Cerebellar nuclear complex (tissue), 1 donor: ENCODE measurements at regions not wholly inside any gene's neighbourhood (a gene's known extent, or its start where the extent isn't known, plus 50 kb on each side); places are given as distances from the start of the nearest gene placed in this dataset.
A peak's percentile ranks its signal among the peaks of the same experiment; 100 is the strongest.

Experiments used
- DNase-seq, 2 experiments: peaks; one replicate each; lab custom pipeline; 2025; lab: John Stamatoyannopoulos, UW

GRCh38 chr2:217525076-217525475, 477.7 kb downstream of the TNS1 start:
- no peak for DNase-seq

- DNase-seq: no peak
Observed at GRCh38 chr2:217523286-217523685, 479.5 kb downstream of the TNS1 start.

- DNase-seq: no peak
Observed at GRCh38 chr2:217521820-217522219, 481.0 kb downstream of the TNS1 start.

DNA sequence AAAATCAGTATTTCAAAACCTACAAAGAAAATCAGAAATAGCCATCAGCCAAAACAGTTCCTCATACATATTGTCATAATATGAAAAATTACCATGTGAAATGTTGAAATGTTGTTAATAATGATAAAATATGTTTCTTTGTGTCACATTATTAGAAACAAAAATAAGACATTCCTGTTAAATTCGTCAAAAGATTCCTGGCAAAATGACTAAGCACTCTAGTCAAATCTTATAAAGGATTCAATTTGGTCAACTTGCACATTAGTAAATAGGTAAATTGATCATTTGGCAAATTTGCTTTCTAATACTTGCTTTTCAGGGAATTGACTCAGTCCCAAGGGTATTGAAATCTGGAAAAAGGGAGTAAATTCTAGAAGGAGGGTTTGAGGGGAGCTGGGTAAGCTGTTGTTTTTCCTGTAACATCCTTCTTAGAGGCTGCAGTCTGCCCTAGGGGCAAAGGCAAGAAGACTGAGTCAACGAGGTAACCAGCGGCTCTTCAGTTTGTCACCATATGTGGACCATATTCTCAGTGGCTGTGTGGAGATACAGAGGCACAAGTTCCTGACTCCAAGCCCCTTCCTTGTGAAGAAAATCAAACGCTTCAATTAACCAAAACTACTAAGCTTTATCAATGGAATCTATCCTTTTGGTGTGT, 482.3 kb downstream of the TNS1 start:
- no peak for DNase-seq

DNA sequence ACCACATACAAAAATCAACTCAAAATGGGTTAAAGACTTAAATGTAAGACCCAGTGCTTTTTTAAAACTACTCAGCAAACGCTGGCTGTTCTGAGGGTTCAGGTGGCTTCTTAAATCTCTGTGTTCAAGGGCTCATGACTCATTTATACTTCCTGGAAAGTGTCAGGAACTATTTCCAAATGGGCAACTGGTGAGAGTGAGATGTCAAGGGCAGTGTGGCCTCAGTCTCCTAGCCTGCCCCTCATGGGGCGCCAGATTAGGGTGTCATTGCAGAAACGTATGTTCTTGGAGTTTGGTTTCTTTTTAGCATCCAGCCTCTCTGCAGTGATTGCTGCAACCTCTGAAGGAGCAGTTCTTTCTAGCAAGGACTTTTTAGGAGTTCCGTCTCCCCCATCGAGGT, 485.4 kb downstream of the TNS1 start:
- no peak for DNase-seq

GRCh38 chr2:217515615-217516309, 487.0 kb downstream of the TNS1 start:
- DNase-seq: no peak

DNA sequence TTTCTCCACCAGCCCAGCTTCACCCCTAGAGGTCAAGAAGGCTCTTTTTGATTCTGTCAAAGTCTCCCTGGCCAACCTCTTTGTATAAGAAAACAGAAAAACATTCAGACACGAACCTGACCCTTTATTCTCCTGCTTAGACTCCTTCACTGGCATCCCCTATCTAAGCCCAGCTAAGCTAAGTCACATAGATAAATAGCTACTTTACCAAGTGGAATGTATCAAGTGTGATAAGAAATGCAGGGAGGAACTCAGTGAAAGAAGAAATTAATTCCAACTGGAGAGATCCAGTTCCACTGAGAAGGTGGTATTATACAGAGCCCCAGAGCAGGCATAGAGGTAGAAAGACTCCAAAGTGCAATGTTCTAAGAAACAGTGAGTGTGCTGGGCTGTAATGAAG, 489.5 kb downstream of the TNS1 start:
- DNase-seq: no peak

GRCh38 chr2:217512728-217513127, 490.1 kb downstream of the TNS1 start:
- DNase-seq: no peak

DNA sequence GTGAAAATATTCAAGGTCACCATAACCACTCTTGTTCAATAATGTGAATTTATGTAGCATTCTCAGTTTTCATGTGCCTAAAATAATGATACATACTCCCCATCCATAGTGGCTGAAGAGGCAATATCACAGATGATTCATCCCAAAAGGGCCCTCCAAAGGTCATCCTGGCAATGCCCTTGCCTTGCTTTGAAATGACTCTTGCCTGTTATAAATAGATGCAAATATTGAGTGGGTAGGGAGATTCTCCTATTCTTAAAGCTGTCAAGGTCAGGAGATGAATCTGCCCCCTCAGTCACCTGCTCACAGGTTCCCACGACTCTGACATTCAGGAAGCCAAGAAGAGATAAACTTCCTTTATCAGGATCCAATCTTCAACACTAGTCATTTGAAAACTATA, 490.5 kb downstream of the TNS1 start:
- no peak for DNase-seq

GRCh38 chr2:217511850-217512249, 490.9 kb downstream of the TNS1 start:
- no peak for DNase-seq

DNA sequence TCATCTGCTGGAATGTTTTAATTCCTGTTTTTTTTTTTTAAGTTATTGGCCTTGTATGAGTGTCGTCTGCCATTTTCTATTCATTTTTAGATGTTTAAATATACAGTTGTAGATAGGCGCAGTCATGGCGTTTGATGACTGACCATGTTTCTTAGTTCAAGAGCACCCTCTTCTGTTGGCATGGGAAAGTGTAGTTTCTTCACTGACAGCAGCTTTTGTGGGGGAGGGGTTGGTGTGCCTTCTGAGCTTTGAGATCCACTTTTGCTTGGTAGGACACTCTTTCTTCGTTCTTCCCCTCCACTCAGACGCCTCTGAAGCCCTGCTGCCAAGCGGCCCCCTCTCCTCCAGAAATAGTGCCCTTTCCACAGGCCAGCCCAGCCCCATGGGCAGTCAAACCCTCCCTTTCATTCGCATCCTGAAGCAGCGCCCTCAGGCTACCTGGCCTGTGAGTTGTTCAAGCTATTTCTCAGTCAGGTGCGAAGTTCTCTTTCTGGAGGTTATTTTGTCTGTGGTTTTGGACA, 492.0 kb downstream of the TNS1 start:
- peak; percentile 13 to 56 for DNase-seq

- DNase-seq: no peak
Observed at GRCh38 chr2:217505303-217505702, 497.5 kb downstream of the TNS1 start.

DNA sequence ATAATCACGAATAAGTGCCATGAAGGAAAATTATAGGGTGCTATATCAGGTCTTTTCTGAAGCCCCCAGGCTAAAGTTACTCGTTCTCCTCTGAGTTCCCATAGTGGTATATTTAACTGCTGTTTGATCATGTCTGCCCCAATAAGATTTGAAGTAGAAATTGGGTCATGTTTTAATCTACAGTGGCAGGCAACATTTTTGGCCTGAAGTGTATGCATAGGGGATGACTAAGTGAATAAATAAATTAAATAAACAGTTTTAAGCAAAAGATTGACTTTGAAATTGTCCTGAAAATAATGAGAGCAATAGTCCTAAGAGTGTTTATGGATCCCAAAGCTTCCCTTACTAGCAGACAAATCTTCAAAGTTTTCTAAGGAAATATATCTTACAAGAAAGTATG, 500.9 kb downstream of the TNS1 start:
- DNase-seq: no peak

- DNase-seq: no peak
Observed at GRCh38 chr2:217497843-217498377, 504.9 kb downstream of the TNS1 start.

DNA sequence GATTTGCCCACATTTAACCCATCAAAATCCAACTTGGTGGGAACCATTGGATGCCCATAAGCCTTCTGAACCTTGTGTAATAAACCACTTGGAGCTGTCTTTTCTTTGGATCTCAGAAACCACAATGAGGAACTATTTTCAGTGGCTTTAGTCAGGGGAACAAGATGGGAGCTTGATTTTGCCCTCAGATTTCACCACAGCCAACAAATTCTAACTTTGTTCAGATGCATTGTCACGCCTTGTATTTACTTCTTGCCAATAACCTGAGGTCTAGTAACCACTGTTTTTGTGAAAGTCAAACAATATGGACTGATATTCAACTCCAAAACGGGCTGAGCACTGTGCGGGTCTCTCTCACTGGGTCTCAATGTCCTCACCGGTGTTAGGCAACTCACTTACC, 508.2 kb downstream of the TNS1 start:
- DNase-seq: no peak

GRCh38 chr2:217491271-217491670, 511.5 kb downstream of the TNS1 start:
- DNase-seq: no peak

DNA sequence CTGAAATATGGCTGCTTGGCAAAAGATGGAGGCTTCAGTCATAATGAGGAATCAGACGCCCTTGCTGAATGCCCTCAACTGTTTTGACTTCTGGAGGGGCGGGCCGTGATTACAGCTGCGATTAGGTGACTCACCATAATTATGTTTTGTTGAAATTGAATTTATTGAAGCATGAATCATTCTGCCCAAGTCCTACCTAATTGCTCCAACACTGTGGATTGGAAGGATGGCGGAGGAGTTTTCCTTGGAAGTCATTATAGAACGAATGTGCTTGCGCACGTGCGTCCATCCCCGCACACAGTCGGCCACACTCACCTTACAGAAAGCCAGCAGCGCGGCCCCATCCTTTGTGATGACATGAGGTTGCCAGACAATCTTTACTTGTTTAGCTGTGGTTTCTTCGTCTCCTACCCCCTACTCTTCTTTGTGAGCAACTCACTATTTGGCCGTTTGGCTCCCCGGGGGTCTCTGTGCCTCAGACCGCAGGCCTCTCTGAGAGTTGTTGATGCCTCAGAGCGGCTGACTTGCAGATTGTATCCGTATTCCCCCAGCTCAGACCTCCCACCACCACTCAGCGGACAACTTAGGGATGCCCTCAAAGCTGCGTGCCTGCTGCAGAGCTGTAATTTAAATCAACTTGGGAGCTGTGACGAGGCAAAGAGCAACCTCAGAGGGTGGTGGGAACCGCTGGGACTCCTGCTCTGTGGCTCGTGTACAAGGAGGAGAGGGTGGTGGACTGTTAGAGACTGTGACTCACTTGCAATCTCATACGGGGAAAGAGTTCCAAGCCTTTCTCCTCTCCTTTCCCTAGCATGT, 513.4 kb downstream of the TNS1 start:
- no peak for DNase-seq

DNA sequence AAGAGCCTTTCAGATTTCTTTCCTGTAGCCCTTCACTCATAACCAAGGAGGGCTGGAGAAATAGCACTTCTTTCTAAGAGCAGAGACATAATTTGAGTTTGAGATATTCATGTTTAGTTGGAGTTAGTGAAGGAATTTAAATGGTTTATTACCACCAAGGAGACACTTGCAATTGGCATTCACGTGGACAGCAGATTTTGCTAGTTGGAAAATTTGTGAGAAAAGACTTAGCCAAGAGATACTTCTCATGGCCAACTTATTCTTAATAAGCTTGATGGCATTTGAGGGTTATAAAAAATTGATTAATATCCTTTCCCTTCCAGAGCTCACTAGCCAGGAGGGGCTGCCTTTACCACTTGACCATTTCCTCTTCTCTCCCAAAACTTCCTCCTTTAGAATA, 518.7 kb downstream of the TNS1 start:
- no peak for DNase-seq

- no peak for DNase-seq
Observed at GRCh38 chr2:217482056-217482710, 520.6 kb downstream of the TNS1 start.

GRCh38 chr2:217481577-217481976, 521.2 kb downstream of the TNS1 start:
- no peak for DNase-seq

DNA sequence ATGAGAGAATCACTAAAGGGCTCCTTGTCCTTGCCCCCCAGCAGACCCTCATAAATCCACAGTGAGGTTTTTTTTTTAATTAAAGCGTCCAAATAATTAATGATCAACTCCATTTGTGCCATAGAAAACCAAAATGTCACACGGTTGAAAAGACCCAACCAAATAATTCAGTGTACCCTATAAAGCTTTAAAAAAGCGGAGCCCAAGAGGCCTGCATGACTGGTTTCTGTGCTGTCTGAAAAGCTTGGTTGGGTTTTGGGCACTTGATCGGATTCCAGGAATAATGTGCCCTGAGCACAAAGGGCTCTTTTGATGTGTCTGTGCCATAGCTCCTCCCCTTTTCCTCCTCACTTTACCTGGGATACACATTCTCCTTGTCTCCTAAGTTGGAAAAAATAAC, 523.2 kb downstream of the TNS1 start:
- DNase-seq: no peak

DNA sequence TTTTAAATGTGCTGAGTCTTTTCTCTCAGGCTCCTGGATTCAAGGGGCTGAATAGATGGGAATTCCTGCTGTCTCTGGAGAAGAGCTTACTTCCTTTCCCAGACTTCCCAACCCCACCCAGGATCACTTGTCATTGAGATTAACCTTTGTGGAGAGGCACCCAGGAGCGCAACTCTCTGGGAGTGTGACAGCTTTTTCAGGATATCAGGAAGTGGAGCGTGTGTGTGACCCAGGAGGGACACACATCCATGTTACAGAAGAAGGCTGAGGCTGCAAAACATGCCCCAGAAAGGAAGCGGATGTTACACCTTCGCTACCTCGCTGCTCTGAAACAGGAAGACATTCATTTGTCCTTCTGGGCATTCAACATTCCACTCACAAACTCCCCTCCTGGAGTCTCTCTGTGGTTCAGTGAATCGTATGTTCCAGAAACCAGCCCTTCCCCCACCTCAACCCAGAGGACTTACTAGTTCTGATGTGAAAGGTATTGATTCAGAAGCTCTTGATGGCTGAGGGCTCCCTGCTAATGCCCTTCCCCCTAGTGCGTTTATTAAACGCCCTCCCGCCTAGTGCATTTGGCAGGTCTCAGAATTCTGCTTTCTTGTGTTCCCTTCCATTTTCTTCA, 523.9 kb downstream of the TNS1 start:
- no peak for DNase-seq
